GM19035 (cell line): ENCODE measurements at regions not wholly inside any gene's neighbourhood (a gene's known extent, or its start where the extent isn't known, plus 50 kb on each side); places are given as distances from the start of the nearest gene placed in this dataset.

Experiments used
- ATAC-seq: cut with Tn5 transposase; IDR thresholded peaks from one replicate; pipeline ENCODE4 v1.9.1; 2021; ENCODE audit not compliant: unreplicated experiment

DNA sequence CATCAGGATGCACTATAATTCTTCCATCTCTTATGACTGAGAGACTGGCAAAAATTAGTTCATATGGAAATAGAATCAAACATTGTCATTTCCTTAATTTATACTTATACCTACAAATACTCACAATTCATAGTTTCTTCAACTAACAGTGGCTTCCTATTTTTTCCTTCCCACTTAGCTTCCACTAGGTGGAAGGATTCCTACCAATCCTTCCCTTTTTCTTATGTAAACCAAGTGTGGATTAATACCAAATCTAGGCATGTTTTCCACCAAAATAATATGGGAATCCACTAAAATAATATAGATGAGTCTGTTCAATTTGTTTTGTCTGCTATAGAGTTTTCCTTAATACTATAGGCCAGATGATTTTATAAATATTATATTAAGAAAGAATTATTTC is 1537.1 kb downstream of the PLA2G4A start:
- ATAC-seq, result no peak

DNA sequence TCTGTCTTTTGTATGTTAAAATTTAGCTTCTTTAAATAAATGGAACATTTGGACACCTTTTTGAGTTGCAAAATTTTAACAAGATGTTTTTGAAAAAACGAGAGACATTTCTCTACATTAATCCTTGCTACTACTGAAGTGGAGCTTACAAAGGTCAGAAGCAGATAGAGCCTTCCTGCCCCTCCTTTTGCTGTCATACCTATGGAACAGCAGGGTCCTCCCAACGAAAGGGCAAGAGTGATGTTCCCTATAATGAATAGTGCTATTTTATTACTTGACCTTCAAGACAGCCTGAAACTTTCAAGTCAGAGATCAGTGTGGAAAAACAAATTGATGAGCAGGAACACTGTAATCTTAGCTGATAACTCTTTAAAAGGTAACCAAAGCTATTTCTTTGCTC is 1538.9 kb downstream of the PLA2G4A start:
- no peak for ATAC-seq

DNA sequence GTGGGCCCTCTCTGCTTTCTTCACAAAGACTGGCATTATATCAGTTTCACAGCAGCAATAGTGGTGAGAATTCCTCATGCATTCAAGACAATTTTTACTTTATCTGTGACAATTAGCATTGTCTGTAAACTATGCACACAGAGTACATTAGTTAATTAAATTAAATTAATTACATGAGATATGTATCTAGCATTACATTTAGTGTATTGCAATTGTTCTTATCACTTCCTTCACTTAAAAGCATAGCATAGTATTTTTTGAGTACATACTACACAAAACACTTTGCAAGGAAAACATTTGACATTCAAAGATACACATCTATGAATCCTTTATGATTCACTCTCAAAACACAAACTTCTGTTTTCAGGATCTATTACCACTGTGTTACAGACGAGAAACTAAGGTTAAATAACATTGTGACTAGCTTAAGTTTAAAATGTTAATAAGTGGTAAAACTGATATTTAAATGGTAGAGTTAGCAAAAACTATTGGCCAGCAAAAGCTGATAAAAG is 1542.6 kb downstream of the PLA2G4A start:
- ATAC-seq, result no peak

DNA sequence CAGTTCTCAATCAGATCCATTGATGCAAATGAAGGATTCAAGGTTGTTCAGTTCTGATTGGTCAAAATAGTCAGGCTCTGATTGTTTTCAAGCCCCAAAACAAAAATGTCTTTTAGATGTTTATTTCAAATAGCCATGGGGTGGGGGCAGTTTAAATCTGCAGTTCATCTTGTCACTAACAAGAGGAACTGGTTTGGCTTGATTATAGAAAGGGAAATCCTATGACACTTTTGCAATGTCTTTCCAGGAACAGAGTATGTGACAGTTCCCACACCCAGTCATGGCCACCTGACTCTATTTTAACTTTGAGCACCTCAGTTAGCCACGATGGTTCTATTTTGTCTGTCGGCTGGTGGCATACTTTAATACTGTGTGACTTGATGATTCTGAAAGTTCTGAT is 1544.1 kb downstream of the PLA2G4A start:
- no peak for ATAC-seq

DNA sequence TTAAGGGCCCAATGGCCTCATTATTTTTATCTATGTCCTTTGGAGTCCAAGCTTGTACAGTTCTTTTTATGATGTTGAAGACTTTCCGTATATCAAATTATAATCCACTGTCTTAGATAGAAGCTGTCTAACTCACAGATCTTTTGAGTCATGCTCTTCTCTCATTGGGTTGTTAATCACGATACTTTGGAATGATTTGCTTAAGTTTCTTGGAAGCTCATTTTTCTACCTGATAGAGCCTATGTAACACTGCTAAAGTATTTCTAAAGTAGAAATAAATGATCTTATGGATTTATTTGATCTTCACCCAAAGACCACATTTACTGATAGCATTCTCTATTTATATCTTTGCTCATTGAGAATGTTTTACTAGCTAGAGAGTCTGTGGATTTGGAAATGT is 1554.1 kb downstream of the PLA2G4A start:
- no peak for ATAC-seq

DNA sequence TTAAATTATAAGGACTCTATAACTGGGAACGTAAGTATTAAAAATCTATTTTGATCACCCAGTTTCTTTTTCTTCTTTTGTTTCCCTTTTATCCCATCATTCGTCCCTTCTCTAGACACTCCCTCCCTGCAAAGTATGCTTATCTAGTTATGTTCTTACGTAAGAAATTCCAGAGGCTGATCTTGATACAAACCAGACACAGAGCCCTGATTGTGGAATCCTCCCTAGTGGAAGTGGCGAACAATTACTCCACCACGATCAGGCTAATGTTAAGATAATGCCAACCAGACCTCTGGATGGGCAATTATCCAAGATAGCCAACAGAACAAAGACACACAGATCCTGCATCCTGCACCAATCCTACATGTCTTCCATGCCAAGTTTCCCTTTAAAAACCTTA is 1557.4 kb downstream of the PLA2G4A start:
- ATAC-seq, result no peak

DNA sequence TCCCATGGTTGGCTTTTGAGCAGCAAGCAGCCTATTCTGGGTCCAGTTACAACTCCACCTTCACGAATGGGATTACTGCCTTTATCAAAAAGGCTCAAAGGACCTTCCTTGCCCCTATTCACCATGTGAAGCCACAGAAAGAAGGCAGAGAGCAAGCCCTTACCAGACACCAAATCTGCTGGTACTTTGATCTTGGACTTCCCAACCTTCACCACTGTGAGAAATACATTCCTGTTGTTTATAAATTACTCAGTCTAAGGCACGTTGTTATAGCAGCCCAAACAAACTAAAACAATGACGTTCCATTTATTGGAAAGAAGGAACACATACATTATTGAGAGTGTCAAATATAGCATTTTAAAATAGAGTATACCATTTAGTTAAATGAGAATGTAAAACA is 1557.9 kb downstream of the PLA2G4A start:
- no peak for ATAC-seq

DNA sequence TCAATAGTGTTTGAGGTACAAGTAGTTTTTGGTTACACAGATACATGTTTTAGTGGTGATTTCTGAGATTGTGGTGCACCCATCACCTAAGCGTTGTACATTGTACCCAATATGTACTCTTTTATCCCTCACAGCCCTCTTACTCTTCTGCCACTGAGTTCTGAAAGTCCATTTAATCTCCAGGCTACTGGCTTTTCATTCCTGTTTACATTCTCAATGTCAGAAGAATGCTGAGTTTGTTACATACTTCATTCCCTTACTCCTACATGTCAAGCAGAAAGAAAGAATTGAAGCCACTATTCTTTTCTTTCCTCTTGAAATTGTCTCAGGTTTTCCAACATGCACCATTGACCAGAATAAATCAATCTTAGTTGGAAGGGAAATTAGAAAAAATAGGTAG is 1565.9 kb downstream of the PLA2G4A start:
- ATAC-seq, result no peak

DNA sequence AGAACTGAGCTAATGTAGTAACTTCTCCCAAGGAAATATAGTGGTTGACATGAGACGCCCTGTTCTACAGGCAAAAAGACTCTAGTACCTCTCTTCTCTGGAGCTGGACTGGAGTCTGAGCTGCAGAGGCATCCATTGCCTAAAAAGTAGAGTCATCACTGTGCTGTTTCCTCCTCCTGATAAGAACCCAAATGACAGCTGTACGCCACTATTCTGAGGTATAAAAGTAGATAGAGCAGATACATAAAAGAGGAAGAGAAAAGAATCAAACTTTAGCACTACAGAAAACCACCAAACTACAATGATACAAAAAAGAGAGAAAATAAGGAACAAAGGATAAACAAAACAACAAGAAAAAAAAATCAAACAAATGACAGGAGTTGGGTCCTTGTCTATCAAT is 1568.8 kb downstream of the PLA2G4A start:
- ATAC-seq, result no peak

DNA sequence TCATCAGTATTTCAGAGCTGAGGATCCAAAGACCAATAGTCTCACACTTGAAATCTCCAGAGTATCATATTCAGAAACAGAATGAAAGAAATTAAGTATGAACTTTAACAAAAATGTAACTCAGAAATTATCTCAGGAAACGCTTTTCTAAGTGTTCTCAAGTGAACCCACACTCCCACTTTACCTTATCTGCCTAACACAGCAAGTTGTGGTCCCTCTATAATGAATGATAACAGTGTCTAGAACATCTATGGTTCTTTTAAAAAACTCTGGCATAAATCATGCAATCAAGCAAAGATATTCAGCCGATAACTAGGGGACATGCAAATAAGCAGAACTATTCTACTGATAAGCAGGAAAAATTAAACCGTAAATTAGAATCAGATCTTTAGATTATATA is 1574.2 kb downstream of the PLA2G4A start:
- no peak for ATAC-seq

DNA sequence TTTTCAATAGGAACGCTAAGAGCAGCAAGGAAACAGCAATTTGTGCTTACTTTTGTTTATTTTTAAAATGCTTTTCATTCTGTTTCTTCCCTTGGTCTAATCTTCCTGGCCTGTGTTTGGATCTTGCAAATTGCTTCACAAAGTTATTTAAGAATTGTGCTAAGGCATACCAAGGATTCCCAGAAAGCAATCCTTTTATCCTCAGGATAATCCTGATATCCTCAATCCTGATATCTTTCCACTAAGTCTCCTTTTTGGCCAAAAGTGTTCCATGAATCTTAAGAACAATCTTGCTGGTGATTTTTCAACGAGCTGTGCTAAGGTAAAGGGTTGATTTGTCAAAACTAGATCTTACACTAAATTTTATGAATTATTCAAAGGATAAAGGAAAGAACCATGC is 1577.9 kb downstream of the PLA2G4A start:
- ATAC-seq, result no peak

DNA sequence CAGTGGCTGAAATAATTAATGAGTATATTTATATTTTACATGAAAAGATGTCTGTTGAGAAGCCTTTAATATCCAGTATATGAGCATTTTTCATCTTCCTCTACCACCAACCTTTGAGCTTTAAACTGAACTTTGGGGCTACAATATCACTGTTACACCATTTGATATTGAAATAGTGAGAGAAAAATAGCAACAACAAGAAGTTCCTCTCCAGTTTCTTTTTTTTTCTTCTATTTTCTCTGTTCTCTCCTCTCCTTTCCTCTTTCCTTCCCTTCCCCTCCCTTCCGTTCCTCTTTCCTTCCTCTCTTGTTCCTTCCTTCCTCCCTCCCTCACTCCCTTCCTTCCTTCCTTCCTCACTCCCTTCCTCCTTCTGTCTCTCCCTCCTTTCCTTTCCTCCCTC is 1591.4 kb downstream of the PLA2G4A start:
- ATAC-seq, result no peak

DNA sequence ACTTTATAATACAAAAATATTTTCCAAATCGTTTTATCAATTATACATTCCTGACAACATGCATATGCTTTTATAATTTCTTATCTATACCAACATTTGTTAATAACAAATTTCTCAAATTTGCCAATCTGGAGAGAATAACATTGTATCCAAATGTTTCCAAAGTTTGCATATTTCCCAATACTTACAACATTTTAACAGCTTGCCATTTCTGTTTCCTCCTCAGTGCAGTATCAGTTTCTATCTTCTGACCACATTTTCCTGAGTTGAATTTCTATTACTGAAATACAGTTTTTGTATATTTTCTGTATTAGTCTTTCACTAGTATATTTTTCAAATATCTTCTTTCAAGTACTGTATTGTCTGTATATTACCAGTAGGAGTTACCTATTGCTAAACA is 1594.3 kb downstream of the PLA2G4A start:
- no peak for ATAC-seq

DNA sequence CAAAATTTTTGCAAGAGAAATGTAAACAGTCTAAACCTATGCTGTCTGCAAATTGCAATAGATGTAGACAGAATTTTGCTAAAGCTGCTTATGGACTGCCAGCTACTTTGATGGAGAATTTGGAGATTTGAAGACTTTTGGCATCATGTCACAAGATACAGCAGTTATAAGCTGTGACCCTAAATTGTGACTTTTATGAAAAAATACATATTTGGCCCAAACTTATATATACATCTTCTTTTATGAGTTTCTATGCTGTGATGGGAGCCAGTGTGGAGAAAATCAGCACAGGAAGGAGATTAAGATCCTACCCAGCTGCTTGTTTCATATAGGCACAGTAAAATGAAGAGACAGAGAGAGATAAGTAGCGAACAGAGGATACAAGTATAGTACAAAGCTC is 1595.4 kb downstream of the PLA2G4A start:
- no peak for ATAC-seq

DNA sequence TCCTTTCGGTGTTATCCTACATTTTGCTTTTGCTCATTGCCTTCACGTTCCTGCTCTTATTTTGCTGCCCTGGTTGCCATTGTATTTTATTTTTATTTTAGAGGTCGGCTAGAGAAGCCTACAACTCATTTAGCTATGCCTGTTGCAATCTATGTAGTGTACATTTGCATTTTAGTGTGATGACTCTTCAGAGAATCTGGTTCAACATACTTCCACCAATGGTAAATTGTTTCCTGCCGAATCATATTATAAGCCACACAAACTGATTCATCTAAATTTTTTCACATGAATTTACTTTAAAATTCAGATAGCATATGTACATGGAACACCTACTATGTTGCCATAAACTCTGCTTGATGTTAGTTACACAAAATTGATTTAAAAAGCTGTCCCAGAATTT is 1596.9 kb downstream of the PLA2G4A start:
- no peak for ATAC-seq

DNA sequence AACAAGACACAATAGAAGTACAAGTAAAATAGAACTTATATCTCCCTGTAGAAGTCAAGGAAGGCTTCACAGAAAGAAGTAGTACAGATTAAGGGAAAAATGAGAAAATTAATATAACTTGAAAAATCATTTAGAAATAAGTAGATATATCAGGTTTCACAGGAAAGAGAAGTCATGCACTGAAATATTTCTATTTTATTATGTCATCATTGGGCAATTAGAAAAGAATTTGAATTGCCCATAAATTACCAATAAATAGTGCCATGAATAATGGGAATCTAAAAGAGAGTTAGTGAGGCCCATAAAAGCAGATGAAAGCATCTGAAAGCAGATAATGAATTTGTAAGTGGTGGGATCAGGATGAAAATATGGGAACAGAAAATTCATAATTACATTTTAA is 1597.8 kb downstream of the PLA2G4A start:
- ATAC-seq, result no peak

DNA sequence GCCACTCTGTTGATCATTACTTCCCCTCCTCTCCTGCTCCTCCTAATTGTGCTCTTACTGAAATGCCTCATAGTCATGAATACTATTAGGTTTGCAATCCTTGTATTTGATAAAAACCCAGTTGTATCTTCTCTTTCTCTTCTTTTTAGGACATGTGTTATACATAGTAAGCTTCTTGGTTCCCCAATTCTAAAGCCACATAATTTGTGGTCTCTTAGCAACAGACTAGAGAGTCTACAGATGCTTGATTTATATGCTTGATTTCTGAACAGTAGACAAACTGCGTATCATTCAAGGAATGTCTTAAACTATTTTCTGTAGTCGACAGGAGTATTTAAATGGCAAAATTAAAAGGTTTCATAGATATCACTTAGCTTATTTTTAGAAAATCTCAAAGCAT is 1598.9 kb downstream of the PLA2G4A start:
- ATAC-seq, result no peak

DNA sequence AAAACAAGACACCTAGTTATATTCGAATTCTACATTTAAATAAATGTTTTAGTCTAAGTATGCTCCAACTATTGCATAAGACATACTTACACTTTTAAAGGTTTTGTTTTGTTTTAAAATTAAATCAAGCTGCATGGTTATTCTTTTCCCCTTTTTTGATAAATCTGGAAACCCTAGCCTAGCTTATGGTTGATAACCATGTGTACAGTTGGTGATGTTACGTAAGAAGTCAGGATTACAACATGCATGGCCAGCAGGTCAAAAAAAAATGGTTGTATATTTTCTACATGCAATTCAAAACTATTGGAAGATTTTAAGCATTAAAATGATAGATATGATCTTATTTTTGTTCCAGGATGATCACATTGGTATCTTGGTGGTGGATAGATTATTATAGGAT is 1600.6 kb downstream of the PLA2G4A start:
- ATAC-seq, result no peak

DNA sequence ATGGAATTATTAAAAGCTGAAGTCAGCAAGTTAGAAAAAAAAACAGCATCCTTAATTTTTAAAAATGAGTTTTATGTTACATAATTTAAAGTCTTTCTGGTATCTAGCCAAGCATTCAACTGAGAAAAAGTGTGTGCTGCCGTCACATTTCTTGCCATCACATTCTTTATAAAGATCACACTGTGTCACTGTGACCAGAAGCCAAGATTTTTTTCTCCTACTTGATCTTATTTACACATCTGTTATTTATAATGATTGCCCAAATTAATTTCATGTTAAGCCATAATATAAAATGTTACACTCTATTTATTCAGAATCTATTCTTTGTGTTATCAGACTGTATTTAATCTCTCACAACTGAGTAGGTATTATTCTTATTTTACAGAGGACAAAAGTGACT is 1603.7 kb downstream of the PLA2G4A start:
- no peak for ATAC-seq

DNA sequence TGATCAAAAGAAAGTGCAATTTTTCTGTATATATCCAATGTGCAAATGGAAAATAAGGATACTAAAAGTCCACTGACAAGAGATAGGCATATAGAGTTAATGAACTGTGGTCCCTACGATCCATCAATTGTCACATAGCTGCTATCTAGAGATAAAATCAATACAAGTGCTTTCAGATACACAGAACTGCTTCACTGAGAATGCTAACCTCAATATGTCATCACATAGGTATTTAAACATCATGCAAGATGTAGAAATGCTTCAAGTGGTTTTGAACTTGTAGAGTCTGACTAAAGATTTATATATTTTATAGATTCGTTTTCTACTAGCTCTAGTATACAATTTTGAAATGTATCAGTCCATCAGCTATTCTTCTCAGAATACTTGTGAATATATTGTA is 1604.7 kb downstream of the PLA2G4A start:
- ATAC-seq, result no peak

DNA sequence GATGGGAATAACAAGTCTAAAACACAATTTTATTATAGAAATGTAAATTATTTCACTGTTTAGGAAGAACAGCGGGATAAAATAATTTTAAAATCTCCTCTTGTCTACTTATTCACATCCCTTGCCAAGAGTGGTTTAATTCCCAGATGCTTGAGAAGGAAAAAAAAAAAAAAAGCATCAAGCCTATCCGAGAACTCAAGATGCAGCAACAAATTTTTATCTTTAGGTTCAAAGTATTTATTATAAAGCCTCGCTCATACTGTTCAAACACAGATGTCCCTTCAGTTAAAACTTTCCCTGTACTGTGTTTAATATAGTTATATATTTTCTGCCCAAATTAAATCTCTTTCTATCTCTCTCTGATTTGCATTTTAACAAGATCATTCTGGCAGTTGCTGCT is 1615.8 kb downstream of the PLA2G4A start:
- ATAC-seq, result no peak

DNA sequence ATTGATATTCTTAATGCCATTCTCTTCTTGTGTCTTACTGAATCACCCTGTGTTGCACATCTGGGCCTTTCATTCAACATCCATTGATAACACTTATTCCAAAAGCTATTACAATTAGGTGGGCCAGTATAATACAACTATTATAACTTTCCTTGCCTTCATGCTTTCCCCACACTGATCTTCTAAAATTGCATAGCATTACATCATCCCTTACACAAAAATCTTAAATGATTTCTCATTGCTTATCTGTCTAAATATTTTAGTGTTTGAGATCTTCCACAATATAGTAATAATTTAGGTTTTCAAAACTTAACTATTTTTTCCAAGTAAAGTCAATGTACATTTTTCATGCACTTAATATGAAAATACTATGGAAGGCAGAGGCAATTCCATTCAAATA is 1634.1 kb downstream of the PLA2G4A start:
- no peak for ATAC-seq

DNA sequence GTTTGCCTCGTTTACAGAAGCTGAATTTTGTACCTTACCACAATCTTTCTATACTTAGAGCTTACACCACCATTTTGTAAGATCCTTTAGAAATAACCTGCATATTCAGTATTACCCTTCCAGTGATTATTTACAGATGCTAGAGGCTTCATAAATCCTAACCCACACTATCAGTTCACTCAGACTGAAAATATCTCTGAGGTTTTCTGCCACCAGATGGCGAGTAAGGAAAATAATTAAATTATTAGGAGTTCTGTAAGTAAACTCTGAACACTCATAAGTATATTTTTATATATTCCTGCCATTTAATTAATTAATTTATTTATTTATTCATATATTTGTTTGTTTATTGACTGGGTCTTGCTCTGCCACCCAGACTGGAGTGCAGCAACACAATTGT is 1635.2 kb downstream of the PLA2G4A start:
- no peak for ATAC-seq

DNA sequence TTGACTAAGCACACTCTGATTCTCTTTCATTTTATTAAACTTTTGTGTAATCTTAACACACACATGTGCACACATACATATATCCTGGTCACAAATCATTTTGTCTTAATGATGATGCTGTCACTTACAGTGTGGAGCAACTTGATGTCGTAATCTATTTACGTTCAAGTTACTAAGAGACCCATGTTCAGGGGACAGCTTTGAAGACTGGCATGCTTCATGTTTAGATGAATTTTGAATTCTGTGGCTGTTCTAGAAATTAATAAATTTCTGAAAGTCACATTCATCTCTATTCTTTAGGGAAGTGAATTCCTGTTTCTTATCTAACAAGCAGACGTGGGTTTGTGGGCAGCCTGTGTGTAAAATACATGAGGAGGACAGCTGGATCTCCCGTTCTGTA is 1637.8 kb downstream of the PLA2G4A start:
- no peak for ATAC-seq
